B cell (primary cell): ENCODE measurements at regions not wholly inside any gene's neighbourhood (a gene's known extent, or its start where the extent isn't known, plus 50 kb on each side); places are given as distances from the start of the nearest gene placed in this dataset.

Experiments used
- ATAC-seq: fragments of 200-7000 bp; cut with Tn5 transposase; one replicate; pipeline ENCODE4 v1.10.0; 2021; ENCODE audit warnings: low read depth, mild to moderate bottlenecking, moderate number of reproducible peaks, moderate library complexity
- CTCF ChIA-PET: fragments of 350-600 bp; sonication (Branson Sonifier 250); formaldehyde crosslinking; loops from one replicate; lab custom pipeline; 2021; ENCODE audit warnings: antibody characterized with exemption, inconsistent platforms; lab: Charles Lee
- POLR2A ChIA-PET: fragments of 350-600 bp; sonication (Branson Sonifier 250); formaldehyde crosslinking; loops from one replicate; lab custom pipeline; 2021; ENCODE audit warnings: antibody characterized with exemption; lab: Charles Lee
- DNase-seq: peaks from one replicate; pipeline ENCODE4 v3.0.0; 2013
- H2AFZ ChIP-seq: 2 replicates; pipeline ENCODE4 v1.6.1; 2012; ENCODE audit warnings: mild to moderate bottlenecking, low read depth, low read length; ENCODE audit not compliant: insufficient read depth, poor library complexity, severe bottlenecking
- H3K27ac ChIP-seq, 2 donors: 1 replicate in 1 of 2; 2 replicates in 1 of 2; pipeline ENCODE4 v1.5.1; 2012 to 2013; ENCODE audit warnings: low read length in 2 of 2, mild to moderate bottlenecking in 2 of 2, moderate library complexity in 1 of 2
- H3K27me3 ChIP-seq, 4 experiments: fragments of 200-600 bp in 1 of 4; sonication (generic) in 1 of 4; replicated peaks in 1 of 4; 1 replicate in 2 of 4; 2 replicates in 2 of 4; pipeline versions ENCODE4 v1.6.1 to v1.7.0; 2013 to 2016; ENCODE audit warnings: low read length in 3 of 4, mild to moderate bottlenecking in 2 of 4, mixed read lengths in 1 of 4, moderate library complexity in 1 of 4; ENCODE audit not compliant: insufficient read depth in 4 of 4, control insufficient read depth in 3 of 4; ENCODE audit errors: control extremely low read depth in 1 of 4
- H3K36me3 ChIP-seq, 2 experiments: replicated peaks in 1 of 2; 1 replicate in 1 of 2; 2 replicates in 1 of 2; pipeline versions ENCODE4 v1.6.1 to v1.7.1; 2013; ENCODE audit warnings: low read length in 1 of 2; ENCODE audit not compliant: insufficient read depth in 2 of 2, control insufficient read depth in 1 of 2; ENCODE audit errors: control extremely low read depth in 1 of 2, extremely low read depth in 1 of 2
- H3K4me1 ChIP-seq, 2 donors: fragments of 200-600 bp in 1 of 2; sonication (generic) in 1 of 2; 1 replicate in 1 of 2; 2 replicates in 1 of 2; pipeline versions ENCODE4 v1.5.1 to v1.6.1; 2013 to 2017; ENCODE audit warnings: low read length in 2 of 2; ENCODE audit not compliant: control insufficient read depth in 2 of 2, insufficient read depth in 2 of 2
- H3K4me2 ChIP-seq: replicated peaks from 2 replicates; pipeline ENCODE3; 2012; ENCODE audit warnings: mild to moderate bottlenecking, low read depth, low read length; ENCODE audit not compliant: poor library complexity, severe bottlenecking
- H3K4me3 ChIP-seq, 5 experiments: fragments of 200-600 bp in 1 of 5; sonication (generic) in 1 of 5; 1 replicate in 3 of 5; 2 replicates in 2 of 5; pipeline versions ENCODE4 v1.5.1 to v1.7.0; 2011 to 2016; ENCODE audit warnings: low read length in 4 of 5, mild to moderate bottlenecking in 4 of 5, low read depth in 2 of 5, control low read depth in 1 of 5, moderate library complexity in 1 of 5; ENCODE audit not compliant: insufficient read depth in 1 of 5; ENCODE audit errors: control extremely low read depth in 1 of 5, extremely low read depth in 1 of 5
- H3K79me2 ChIP-seq: fragments of 200-600 bp; sonication (generic); one replicate; pipeline ENCODE4 v1.6.0; 2016; ENCODE audit warnings: low read length; ENCODE audit not compliant: control insufficient read depth, insufficient read depth
- H3K9ac ChIP-seq: fragments of 200-600 bp; sonication (generic); 2 replicates; pipeline ENCODE4 v1.6.1; 2017; ENCODE audit warnings: mild to moderate bottlenecking, low read length, moderate library complexity
- H3K9me3 ChIP-seq, 3 donors: one replicate each; pipeline versions ENCODE4 v1.6.1 to v1.7.1; 2013; ENCODE audit warnings: low read length in 2 of 3; ENCODE audit not compliant: control insufficient read depth in 2 of 3, insufficient read depth in 1 of 3; ENCODE audit errors: control extremely low read depth in 1 of 3
- H4K20me1 ChIP-seq: 2 replicates; pipeline ENCODE4 v1.6.0; 2012; ENCODE audit warnings: mild to moderate bottlenecking, low read length; ENCODE audit not compliant: insufficient read depth, control insufficient read depth, poor library complexity, severe bottlenecking
- H3K27ac Mint-ChIP-seq: one replicate; pipeline ENCODE4 v1.8.0; 2021; ENCODE audit warnings: mixed read lengths
- H3K27me3 Mint-ChIP-seq: one replicate; pipeline ENCODE4 v1.8.0; 2021; ENCODE audit warnings: mixed read lengths
- H3K4me1 Mint-ChIP-seq: one replicate; pipeline ENCODE4 v1.8.0; 2021; ENCODE audit warnings: mixed read lengths
- H3K4me3 Mint-ChIP-seq: one replicate; pipeline ENCODE4 v1.8.0; 2021; ENCODE audit warnings: mixed read lengths
- H3K9me3 Mint-ChIP-seq: one replicate; pipeline ENCODE4 v1.8.0; 2022; ENCODE audit warnings: mixed read lengths; ENCODE audit not compliant: insufficient read depth
- EZH2 ChIP-seq: IDR thresholded peaks from 2 replicates; pipeline ENCODE4 v1.6.1; 2012; ENCODE audit warnings: borderline replicate concordance, low read depth, mild to moderate bottlenecking, moderate library complexity, low read length; ENCODE audit not compliant: insufficient read depth, poor library complexity, severe bottlenecking
- WGBS: methylation state at CpG from one replicate; pipeline ENCODE4 v1.1.5; 2013; ENCODE audit warnings: missing lambda C conversion rate; ENCODE audit not compliant: insufficient coverage; 5-methylcytosine and 5-hydroxymethylcytosine counted together
- intact Hi-C: fragments of 100-400 bp; cut with micrococcal nuclease; formaldehyde crosslinking; loops from one replicate; pipeline ENCODE4 v1.10.0; 2022
- TF ChIP-seq, protein P1 (sequence below): fragments of 200-600 bp; IDR thresholded peaks from one replicate; pipeline ENCODE4 v1.8.0; 2022; ENCODE audit warnings: antibody characterized with exemption, mild to moderate bottlenecking

DNA sequence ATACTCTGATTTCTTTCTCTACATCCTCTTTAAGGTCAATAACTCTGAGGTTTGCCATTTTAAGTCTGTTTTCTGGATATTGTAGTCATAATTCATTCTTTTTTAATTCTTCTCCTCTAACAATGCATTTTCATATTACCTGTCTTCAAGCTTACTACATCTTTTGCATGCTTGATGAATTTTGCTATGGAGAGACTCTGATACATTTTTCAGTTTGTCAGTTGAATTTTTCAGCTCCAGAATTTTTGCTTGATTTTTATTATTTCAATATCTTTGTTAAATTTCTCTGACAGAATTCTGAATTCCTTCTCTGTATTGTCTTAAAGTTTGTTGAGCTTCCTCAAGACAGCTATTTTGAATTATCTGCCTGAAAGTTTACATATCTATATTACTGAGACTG, 159.8 kb upstream of the ST8SIA4 start:
- Mint-ChIP-seq H3K9me3 (peaks cover 3% of the 10 kb centered on the region), H3K4me1 (no peaks in the 10 kb centered on the region), H3K27ac (no peak overlapping the region), H3K27me3 (peaks cover 12% of the 10 kb centered on the region), H3K4me3 (no peak overlapping the region)
- H2AFZ ChIP-seq = no peak overlapping the region
- H4K20me1 ChIP-seq = no peaks in the 10 kb centered on the region
- intact Hi-C loops = no loop called here
- no peaks in the 10 kb centered on the region for H3K79me2 ChIP-seq
- no peak overlapping the region for H3K4me3 ChIP-seq
- no peak overlapping the region for H3K9ac ChIP-seq
- ChIA-PET POLR2A (no interaction called here), CTCF (no interaction called here)
- H3K36me3 ChIP-seq = no peaks in the 10 kb centered on the region
- H3K4me1 ChIP-seq = no peaks in the 10 kb centered on the region
- H3K27me3 ChIP-seq = no peaks in the 10 kb centered on the region
- H3K4me2 ChIP-seq = no peak overlapping the region
- peaks cover 0 to 15% (median 6%) of the 10 kb centered on the region in 3 donors for H3K9me3 ChIP-seq
- no peak for ATAC-seq
- DNase-seq = no peak
- TF ChIP-seq, protein P1, sequence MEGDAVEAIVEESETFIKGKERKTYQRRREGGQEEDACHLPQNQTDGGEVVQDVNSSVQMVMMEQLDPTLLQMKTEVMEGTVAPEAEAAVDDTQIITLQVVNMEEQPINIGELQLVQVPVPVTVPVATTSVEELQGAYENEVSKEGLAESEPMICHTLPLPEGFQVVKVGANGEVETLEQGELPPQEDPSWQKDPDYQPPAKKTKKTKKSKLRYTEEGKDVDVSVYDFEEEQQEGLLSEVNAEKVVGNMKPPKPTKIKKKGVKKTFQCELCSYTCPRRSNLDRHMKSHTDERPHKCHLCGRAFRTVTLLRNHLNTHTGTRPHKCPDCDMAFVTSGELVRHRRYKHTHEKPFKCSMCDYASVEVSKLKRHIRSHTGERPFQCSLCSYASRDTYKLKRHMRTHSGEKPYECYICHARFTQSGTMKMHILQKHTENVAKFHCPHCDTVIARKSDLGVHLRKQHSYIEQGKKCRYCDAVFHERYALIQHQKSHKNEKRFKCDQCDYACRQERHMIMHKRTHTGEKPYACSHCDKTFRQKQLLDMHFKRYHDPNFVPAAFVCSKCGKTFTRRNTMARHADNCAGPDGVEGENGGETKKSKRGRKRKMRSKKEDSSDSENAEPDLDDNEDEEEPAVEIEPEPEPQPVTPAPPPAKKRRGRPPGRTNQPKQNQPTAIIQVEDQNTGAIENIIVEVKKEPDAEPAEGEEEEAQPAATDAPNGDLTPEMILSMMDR = no peak
- no peak for TF ChIP-seq EZH2
- H3K27ac ChIP-seq = no peak overlapping the region

DNA sequence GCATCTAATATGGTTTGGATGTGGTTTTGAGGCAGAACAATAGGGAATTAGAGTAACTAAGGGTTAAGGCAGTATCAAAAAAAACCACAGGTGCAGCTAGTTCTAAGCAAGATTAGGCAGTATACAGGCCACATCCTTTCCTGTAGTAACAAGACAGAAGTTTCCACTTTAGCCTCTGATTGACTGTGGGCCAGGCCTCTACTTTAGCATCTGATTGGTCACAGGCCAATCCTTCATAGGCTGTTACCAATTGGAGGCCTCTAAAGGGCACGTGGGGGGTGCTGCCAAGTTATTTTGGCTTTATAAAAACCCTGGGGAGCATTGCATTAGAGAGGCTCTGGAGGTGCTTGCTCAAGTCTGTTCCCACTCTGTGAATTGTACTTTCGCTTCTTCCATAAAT, 144.1 kb upstream of the ST8SIA4 start:
- no peaks in the 10 kb centered on the region for H4K20me1 ChIP-seq
- H3K79me2 ChIP-seq = no peaks in the 10 kb centered on the region
- no peaks in the 10 kb centered on the region for H3K9me3 ChIP-seq
- POLR2A ChIA-PET = no interaction called here
- no peak for ATAC-seq
- WGBS = 70% methylated on average over 2 of the region's 2 CpGs
- Mint-ChIP-seq H3K27ac (no peak overlapping the region), H3K4me1 (no peaks in the 10 kb centered on the region), H3K4me3 (no peak overlapping the region), H3K9me3 (no peaks in the 10 kb centered on the region), H3K27me3 (no peaks in the 10 kb centered on the region)
- H3K9ac ChIP-seq = no peak overlapping the region
- no peaks in the 10 kb centered on the region for H3K36me3 ChIP-seq
- TF ChIP-seq, protein P1 = no peak
- TF ChIP-seq EZH2 = no peak
- no peak overlapping the region for H3K4me3 ChIP-seq
- DNase-seq = no peak
- H2AFZ ChIP-seq = peak overlapping the region; percentile 24
- intact Hi-C loops = loop anchor here (5.0 kb wide), 1 partner anchor 510 kb away; the partner anchor contains the start of gene FAM174A
- CTCF ChIA-PET = interaction anchor here (0.7 to 5.7 kb wide), 3 partner anchors 273 to 1945 kb away, joined by 3 to 29 read pairs (median 4); no protein-coding TSS in a partner anchor
- H3K27ac ChIP-seq = no peak overlapping the region
- H3K4me2 ChIP-seq = no peak overlapping the region
- no peaks in the 10 kb centered on the region for H3K4me1 ChIP-seq
- no peaks in the 10 kb centered on the region for H3K27me3 ChIP-seq
